Activated CD8-positive, alpha-beta T cell treated with anti-CD3 and anti-CD28 coated beads, Interleukin-2, amount 10 ng/mL, durations not matched to agents 7 days and 5 days (primary cell): ENCODE measurements at regions not wholly inside any gene's neighbourhood (a gene's known extent, or its start where the extent isn't known, plus 50 kb on each side); places are given as distances from the start of the nearest gene placed in this dataset.

Experiments used
- ATAC-seq: fragments of 150-1000 bp; cut with Tn5 transposase; one replicate; pipeline ENCODE4 v1.10.0; 2021; ENCODE audit warnings: moderate library complexity
- CTCF ChIA-PET: fragments of 350-600 bp; sonication (Branson Sonifier 250); formaldehyde crosslinking; loops from one replicate; lab custom pipeline; 2021; ENCODE audit warnings: antibody characterized with exemption; lab: Charles Lee
- POLR2A ChIA-PET: fragments of 350-600 bp; sonication (Branson Sonifier 250); formaldehyde crosslinking; loops from one replicate; lab custom pipeline; 2021; ENCODE audit warnings: antibody characterized with exemption; lab: Charles Lee
- DNase-seq: peaks from one replicate; pipeline ENCODE4 v3.0.0-alpha.2; 2020
- H3K27ac Mint-ChIP-seq: one replicate; pipeline ENCODE4 v1.8.0; 2021; ENCODE audit warnings: mild to moderate bottlenecking, mixed read lengths
- H3K27me3 Mint-ChIP-seq: one replicate; pipeline ENCODE4 v1.8.0; 2021; ENCODE audit warnings: low read depth, mixed read lengths
- H3K36me3 Mint-ChIP-seq: one replicate; pipeline ENCODE4 v1.8.0; 2021; ENCODE audit warnings: low read depth, mixed read lengths
- H3K4me1 Mint-ChIP-seq: one replicate; pipeline ENCODE4 v1.8.0; 2021; ENCODE audit warnings: low read depth, mixed read lengths
- H3K4me3 Mint-ChIP-seq: one replicate; pipeline ENCODE4 v1.8.0; 2021; ENCODE audit warnings: mild to moderate bottlenecking, mixed read lengths
- H3K9me3 Mint-ChIP-seq: one replicate; pipeline ENCODE4 v1.8.0; 2022; ENCODE audit warnings: mixed read lengths; ENCODE audit not compliant: insufficient read depth

- Mint-ChIP-seq H3K9me3 (peaks cover 12% of the 10 kb centered on the region), H3K36me3 (no peaks in the 10 kb centered on the region), H3K27ac (no peak overlapping the region), H3K27me3 (no peaks in the 10 kb centered on the region), H3K4me1 (no peaks in the 10 kb centered on the region), H3K4me3 (no peak overlapping the region)
- DNase-seq (no peak), ATAC-seq (no peak)
- ChIA-PET CTCF (no interaction called here), POLR2A (no interaction called here)
These were observed 632.5 kb upstream of the ANKRD30A start for GRCh38 chr10:36492590-36493515.

- ChIA-PET POLR2A (no interaction called here), CTCF (no interaction called here)
- H3K27me3 Mint-ChIP-seq = no peaks in the 10 kb centered on the region
- H3K9me3 Mint-ChIP-seq = peaks cover 12% of the 10 kb centered on the region
- DNase-seq (no peak), ATAC-seq (no peak)
- H3K4me3 Mint-ChIP-seq = no peak overlapping the region
- no peaks in the 10 kb centered on the region for H3K36me3 Mint-ChIP-seq
- H3K4me1 Mint-ChIP-seq = no peaks in the 10 kb centered on the region
- no peak overlapping the region for H3K27ac Mint-ChIP-seq
These were observed 633.5 kb upstream of the ANKRD30A start for GRCh38 chr10:36491926-36492325.

GRCh38 chr10:36489611-36490228 is 635.7 kb upstream of the ANKRD30A start:
- Mint-ChIP-seq H3K4me3 (no peak overlapping the region), H3K4me1 (no peaks in the 10 kb centered on the region), H3K27ac (no peak overlapping the region), H3K27me3 (no peaks in the 10 kb centered on the region), H3K9me3 (peaks cover 12% of the 10 kb centered on the region), H3K36me3 (no peaks in the 10 kb centered on the region)
- POLR2A ChIA-PET = no interaction called here
- no peak for DNase-seq
- CTCF ChIA-PET = no interaction called here
- no peak for ATAC-seq

- H3K27me3 Mint-ChIP-seq = no peaks in the 10 kb centered on the region
- no peak overlapping the region for H3K27ac Mint-ChIP-seq
- H3K9me3 Mint-ChIP-seq = peaks cover 17% of the 10 kb centered on the region
- ATAC-seq = no peak
- no peaks in the 10 kb centered on the region for H3K36me3 Mint-ChIP-seq
- ChIA-PET CTCF (no interaction called here), POLR2A (no interaction called here)
- no peak for DNase-seq
- H3K4me3 Mint-ChIP-seq = no peak overlapping the region
- no peaks in the 10 kb centered on the region for H3K4me1 Mint-ChIP-seq
These were observed 636.2 kb upstream of the ANKRD30A start for GRCh38 chr10:36489181-36489580.

- H3K27me3 Mint-ChIP-seq = no peaks in the 10 kb centered on the region
- POLR2A ChIA-PET = no interaction called here
- CTCF ChIA-PET = no interaction called here
- peaks cover 21% of the 10 kb centered on the region for H3K9me3 Mint-ChIP-seq
- ATAC-seq (no peak), DNase-seq (no peak)
- H3K4me1 Mint-ChIP-seq = no peaks in the 10 kb centered on the region
- no peak overlapping the region for H3K4me3 Mint-ChIP-seq
- no peaks in the 10 kb centered on the region for H3K36me3 Mint-ChIP-seq
- no peak overlapping the region for H3K27ac Mint-ChIP-seq
These were observed 636.8 kb upstream of the ANKRD30A start for GRCh38 chr10:36488579-36488978.

GRCh38 chr10:36479073-36479472 is 646.3 kb upstream of the ANKRD30A start:
- CTCF ChIA-PET = no interaction called here
- H3K36me3 Mint-ChIP-seq = no peaks in the 10 kb centered on the region
- H3K27ac Mint-ChIP-seq = no peak overlapping the region
- POLR2A ChIA-PET = no interaction called here
- H3K4me3 Mint-ChIP-seq = no peak overlapping the region
- DNase-seq (no peak), ATAC-seq (no peak)
- H3K4me1 Mint-ChIP-seq = no peaks in the 10 kb centered on the region
- peaks cover 10% of the 10 kb centered on the region for H3K9me3 Mint-ChIP-seq
- no peaks in the 10 kb centered on the region for H3K27me3 Mint-ChIP-seq

GRCh38 chr10:36476399-36476798 is 649.0 kb upstream of the ANKRD30A start:
- Mint-ChIP-seq H3K36me3 (no peaks in the 10 kb centered on the region), H3K9me3 (peaks cover 7% of the 10 kb centered on the region), H3K4me1 (no peaks in the 10 kb centered on the region), H3K27me3 (no peaks in the 10 kb centered on the region), H3K27ac (no peak overlapping the region), H3K4me3 (no peak overlapping the region)
- DNase-seq (no peak), ATAC-seq (no peak)
- CTCF ChIA-PET = no interaction called here
- POLR2A ChIA-PET = no interaction called here

- Mint-ChIP-seq H3K9me3 (peaks cover 3% of the 10 kb centered on the region), H3K27ac (no peak overlapping the region), H3K36me3 (no peaks in the 10 kb centered on the region), H3K27me3 (no peaks in the 10 kb centered on the region), H3K4me1 (no peaks in the 10 kb centered on the region), H3K4me3 (no peak overlapping the region)
- ATAC-seq (no peak), DNase-seq (no peak)
- POLR2A ChIA-PET = no interaction called here
- CTCF ChIA-PET = no interaction called here
These were observed 649.7 kb upstream of the ANKRD30A start for GRCh38 chr10:36475746-36476145.

- no peak overlapping the region for H3K4me3 Mint-ChIP-seq
- ChIA-PET POLR2A (no interaction called here), CTCF (no interaction called here)
- peaks cover 3% of the 10 kb centered on the region for H3K9me3 Mint-ChIP-seq
- H3K36me3 Mint-ChIP-seq = no peaks in the 10 kb centered on the region
- no peaks in the 10 kb centered on the region for H3K4me1 Mint-ChIP-seq
- ATAC-seq (no peak), DNase-seq (no peak)
- no peak overlapping the region for H3K27ac Mint-ChIP-seq
- H3K27me3 Mint-ChIP-seq = no peaks in the 10 kb centered on the region
These were observed 650.9 kb upstream of the ANKRD30A start for GRCh38 chr10:36474456-36474855.

GRCh38 chr10:36473122-36473521 is 652.3 kb upstream of the ANKRD30A start:
- DNase-seq (no peak), ATAC-seq (no peak)
- H3K27ac Mint-ChIP-seq = no peak overlapping the region
- no peak overlapping the region for H3K4me3 Mint-ChIP-seq
- H3K27me3 Mint-ChIP-seq = no peaks in the 10 kb centered on the region
- CTCF ChIA-PET = no interaction called here
- H3K36me3 Mint-ChIP-seq = no peaks in the 10 kb centered on the region
- H3K4me1 Mint-ChIP-seq = no peaks in the 10 kb centered on the region
- H3K9me3 Mint-ChIP-seq = peaks cover 3% of the 10 kb centered on the region
- POLR2A ChIA-PET = no interaction called here

- Mint-ChIP-seq H3K4me3 (no peak overlapping the region), H3K36me3 (no peaks in the 10 kb centered on the region), H3K27me3 (no peaks in the 10 kb centered on the region), H3K9me3 (peaks cover 3% of the 10 kb centered on the region), H3K4me1 (no peaks in the 10 kb centered on the region), H3K27ac (no peak overlapping the region)
- DNase-seq = no peak
- CTCF ChIA-PET = no interaction called here
- POLR2A ChIA-PET = no interaction called here
- no peak for ATAC-seq
These were observed 655.8 kb upstream of the ANKRD30A start for GRCh38 chr10:36469585-36469984.

- POLR2A ChIA-PET = no interaction called here
- Mint-ChIP-seq H3K9me3 (peaks cover 3% of the 10 kb centered on the region), H3K27me3 (no peaks in the 10 kb centered on the region), H3K36me3 (no peaks in the 10 kb centered on the region), H3K27ac (no peak overlapping the region), H3K4me1 (no peaks in the 10 kb centered on the region), H3K4me3 (no peak overlapping the region)
- ATAC-seq (no peak), DNase-seq (no peak)
- CTCF ChIA-PET = no interaction called here
These were observed 656.8 kb upstream of the ANKRD30A start for GRCh38 chr10:36468620-36469019.
